Adrenal gland (tissue), 9 donors: ENCODE measurements at regions not wholly inside any gene's neighbourhood (a gene's known extent, or its start where the extent isn't known, plus 50 kb on each side); places are given as distances from the start of the nearest gene placed in this dataset.

ENCODE experiments used
- DNase-seq, 7 donors: peaks; one replicate each; pipeline ENCODE4 v3.0.0-alpha.2; 2019 to 2020
- H3K27ac ChIP-seq, 5 donors: fragments of 200-600 bp; sonication (generic) in 4 of 5; 1 replicate in 3 of 5; 2 replicates in 2 of 5; pipeline versions ENCODE4 v1.5.1 to v1.8.0; 2016 to 2020; ENCODE audit warnings: mild to moderate bottlenecking in 1 of 5
- H3K27me3 ChIP-seq: fragments of 200-600 bp; 2 replicates; pipeline ENCODE4 v1.8.0; 2021
- H3K36me3 ChIP-seq, 2 donors: fragments of 200-600 bp; replicated peaks in 1 of 2; 1 replicate in 1 of 2; 2 replicates in 1 of 2; pipeline versions ENCODE4 v1.5.1 to v1.8.0; 2018 to 2022
- H3K4me1 ChIP-seq, 2 donors: fragments of 200-600 bp; replicated peaks in 1 of 2; 1 replicate in 1 of 2; 2 replicates in 1 of 2; pipeline versions ENCODE4 v1.5.1 to v1.8.0; 2018 to 2021
- H3K4me3 ChIP-seq, 4 donors: fragments of 200-600 bp; sonication (generic) in 3 of 4; one replicate each; pipeline ENCODE4 v1.5.1; 2016 to 2018
- H3K9me3 ChIP-seq, 3 donors: fragments of 200-600 bp; sonication (generic) in 1 of 3; replicated peaks in 1 of 3; 1 replicate in 2 of 3; 2 replicates in 1 of 3; pipeline versions ENCODE4 v1.5.1 to v1.8.0; 2016 to 2021
- POLR2A ChIP-seq, 2 donors: fragments of 450-650 bp; IDR thresholded peaks; one replicate each; pipeline ENCODE4 v1.6.1; 2017; ENCODE audit warnings: antibody characterized with exemption in 2 of 2, mild to moderate bottlenecking in 2 of 2, moderate library complexity in 1 of 2
- WGBS, 4 donors: extraction: QIAGEN DNeasy Blood & Tissue Kit in 2 of 4; methylation state at CpG; one replicate each; pipeline versions ENCODE4 v1.1.5 to v1.1.7; 2013 to 2017; 5-methylcytosine and 5-hydroxymethylcytosine counted together
- intact Hi-C, 2 donors: fragments of 100-400 bp; cut with DNase I; formaldehyde crosslinking; loops; one replicate each; pipeline versions ENCODE4 v1.14.1 to v1.15.0; 2022 to 2023
- TF ChIP-seq, protein P1 (sequence below), 6 experiments: fragments of 450-650 bp in 4 of 6; fragments of 200-600 bp in 2 of 6; sonication (generic) in 1 of 6; IDR thresholded peaks; 1 replicate in 5 of 6; 2 replicates in 1 of 6; pipeline versions ENCODE4 v1.5.1 to v1.8.0; 2016 to 2021; ENCODE audit warnings: antibody characterized with exemption in 6 of 6, mild to moderate bottlenecking in 2 of 6, moderate library complexity in 1 of 6
- donor health status: healthy with polysubstance abuse.
- donor health status: Bipolar disorder and iron deficiency.
- donor health status: DM: yes; HTN: yes; CAD: no.
- donor health status: DM: no; HTN: no; CAD: no.
- donor health status: DM: no; HTN: no; CAD: no.

DNA sequence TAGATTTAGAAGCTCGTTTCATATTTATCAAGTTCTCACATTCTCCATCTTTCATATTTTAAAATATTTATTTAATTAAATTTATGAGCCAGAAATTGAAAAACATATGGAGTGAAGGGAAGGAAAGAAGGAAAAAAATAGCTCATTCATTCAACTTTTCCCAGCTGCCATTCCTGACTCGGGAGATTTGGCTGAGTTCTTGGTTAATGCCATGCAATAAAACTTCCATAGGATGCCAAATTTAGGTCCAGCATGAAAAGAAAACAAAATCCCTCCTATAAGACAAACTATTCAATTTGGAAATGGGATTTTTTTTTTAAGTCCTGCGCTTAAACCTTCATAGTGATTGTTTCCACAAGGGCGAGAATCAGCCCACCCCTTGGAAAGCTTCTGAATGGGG is 426.1 kb upstream of the TNP1 start:
- H3K4me3 ChIP-seq: no peak overlapping the region
- no peak overlapping the region for H3K27ac ChIP-seq
- 96 to 97% (median 97%) methylated on average over 4 of the region's 4 CpGs for WGBS, 4 donors
- H3K4me1 ChIP-seq: peaks cover 10 to 19% of the 10 kb centered on the region in 2 donors
- H3K9me3 ChIP-seq: no peaks in the 10 kb centered on the region
- H3K27me3 ChIP-seq: no peaks in the 10 kb centered on the region
- no peaks in the 10 kb centered on the region for H3K36me3 ChIP-seq
- DNase-seq: no peak
- intact Hi-C loops: no loop called here
- no peak for TF ChIP-seq POLR2A (IDR thresholded peaks at IDR 0.05)
- TF ChIP-seq, protein P1, sequence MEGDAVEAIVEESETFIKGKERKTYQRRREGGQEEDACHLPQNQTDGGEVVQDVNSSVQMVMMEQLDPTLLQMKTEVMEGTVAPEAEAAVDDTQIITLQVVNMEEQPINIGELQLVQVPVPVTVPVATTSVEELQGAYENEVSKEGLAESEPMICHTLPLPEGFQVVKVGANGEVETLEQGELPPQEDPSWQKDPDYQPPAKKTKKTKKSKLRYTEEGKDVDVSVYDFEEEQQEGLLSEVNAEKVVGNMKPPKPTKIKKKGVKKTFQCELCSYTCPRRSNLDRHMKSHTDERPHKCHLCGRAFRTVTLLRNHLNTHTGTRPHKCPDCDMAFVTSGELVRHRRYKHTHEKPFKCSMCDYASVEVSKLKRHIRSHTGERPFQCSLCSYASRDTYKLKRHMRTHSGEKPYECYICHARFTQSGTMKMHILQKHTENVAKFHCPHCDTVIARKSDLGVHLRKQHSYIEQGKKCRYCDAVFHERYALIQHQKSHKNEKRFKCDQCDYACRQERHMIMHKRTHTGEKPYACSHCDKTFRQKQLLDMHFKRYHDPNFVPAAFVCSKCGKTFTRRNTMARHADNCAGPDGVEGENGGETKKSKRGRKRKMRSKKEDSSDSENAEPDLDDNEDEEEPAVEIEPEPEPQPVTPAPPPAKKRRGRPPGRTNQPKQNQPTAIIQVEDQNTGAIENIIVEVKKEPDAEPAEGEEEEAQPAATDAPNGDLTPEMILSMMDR (IDR thresholded peaks at IDR 0.05): no peak

DNA sequence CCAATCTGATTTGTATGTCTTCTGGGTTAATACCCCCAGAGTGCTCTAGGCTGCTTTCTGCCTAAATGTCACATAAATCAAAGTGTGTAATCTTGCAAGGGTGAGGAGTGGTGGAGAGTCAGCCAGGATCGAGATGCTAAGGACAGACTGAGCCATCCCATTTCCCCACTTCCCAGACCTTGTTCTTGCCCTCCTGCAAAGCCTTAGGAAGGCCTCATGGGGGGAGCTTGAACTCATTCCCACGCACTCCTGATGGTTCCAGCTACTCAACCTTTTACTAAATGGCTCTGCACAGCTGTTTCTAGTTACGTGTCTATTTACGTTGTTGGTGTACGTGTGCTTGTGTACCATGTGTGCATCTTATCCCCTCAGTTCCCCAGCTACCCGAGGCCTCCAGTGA is 423.6 kb upstream of the TNP1 start:
- Histone ChIP-seq H3K9me3 (no peaks in the 10 kb centered on the region), H3K4me3 (no peak overlapping the region), H3K27me3 (no peaks in the 10 kb centered on the region), H3K27ac (peak overlapping the region in 1 of 5 donors; percentile 65), H3K36me3 (no peaks in the 10 kb centered on the region), H3K4me1 (peaks cover 0 to under 1% of the 10 kb centered on the region in 2 donors)
- WGBS, 4 donors: 81 to 88% (median 84%) methylated on average over 6 of the region's 6 CpGs
- TF ChIP-seq POLR2A (IDR thresholded peaks at IDR 0.05): no peak
- TF ChIP-seq, protein P1 (IDR thresholded peaks at IDR 0.05): no peak
- DNase-seq: peak in 3 of 7 donors; percentile 9 to 32 (median 24)
- intact Hi-C loops: no loop called here

DNA sequence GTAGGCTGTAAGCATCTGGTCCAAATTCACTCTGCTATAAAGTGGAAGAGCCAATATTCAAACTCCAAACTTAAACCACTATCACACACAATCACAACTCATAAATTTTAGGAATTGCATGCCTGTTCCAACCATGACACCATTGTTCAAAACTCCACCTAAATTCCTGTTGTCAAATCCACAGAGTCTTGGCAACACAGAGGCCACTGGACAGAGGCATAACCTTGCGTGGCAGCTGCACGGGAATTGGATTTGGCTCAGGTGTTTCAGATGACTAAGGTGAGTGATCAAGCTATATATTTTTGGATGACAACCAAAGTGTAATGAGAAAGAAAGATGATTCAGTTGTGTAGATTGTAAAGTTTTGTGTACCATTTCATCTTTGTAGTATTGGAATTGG is 422.7 kb upstream of the TNP1 start:
- Histone ChIP-seq H3K36me3 (no peaks in the 10 kb centered on the region), H3K27ac (no peak overlapping the region), H3K4me1 (no peaks in the 10 kb centered on the region), H3K27me3 (no peaks in the 10 kb centered on the region), H3K4me3 (no peak overlapping the region), H3K9me3 (no peaks in the 10 kb centered on the region)
- intact Hi-C loops: no loop called here
- no peak for DNase-seq
- TF ChIP-seq POLR2A (IDR thresholded peaks at IDR 0.05): no peak
- TF ChIP-seq, protein P1 (IDR thresholded peaks at IDR 0.05): no peak
- 76 to 88% (median 82%) methylated on average over 2 of the region's 2 CpGs for WGBS, 4 donors

DNA sequence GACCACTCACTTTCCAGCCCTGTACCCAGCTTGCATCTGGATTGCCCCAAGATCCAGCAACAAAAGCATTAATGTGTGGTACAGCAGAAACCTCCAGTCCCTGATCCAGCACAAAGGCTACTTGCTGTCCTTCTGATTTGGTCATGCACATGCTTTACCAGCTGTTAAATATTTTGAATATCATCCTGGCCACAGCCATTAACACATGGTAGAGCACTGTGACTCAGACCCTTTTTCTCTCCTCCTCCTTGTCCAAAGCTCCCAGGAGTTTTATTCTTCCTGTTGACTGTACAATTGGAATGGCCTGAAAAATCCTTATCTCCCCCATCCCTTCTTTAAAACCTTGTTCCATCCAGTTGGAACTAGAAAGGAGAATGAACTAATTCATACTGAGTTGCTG is 419.7 kb upstream of the TNP1 start:
- intact Hi-C loops: no loop called here
- H3K36me3 ChIP-seq: no peaks in the 10 kb centered on the region
- H3K27me3 ChIP-seq: no peaks in the 10 kb centered on the region
- TF ChIP-seq POLR2A (IDR thresholded peaks at IDR 0.05): no peak
- TF ChIP-seq, protein P1 (IDR thresholded peaks at IDR 0.05): no peak
- no peak for DNase-seq
- no peaks in the 10 kb centered on the region for H3K4me1 ChIP-seq
- no peaks in the 10 kb centered on the region for H3K9me3 ChIP-seq
- peak overlapping the region in 1 of 5 donors; percentile 30 for H3K27ac ChIP-seq
- H3K4me3 ChIP-seq: no peak overlapping the region
